A172 (cell line): ENCODE measurements at regions not wholly inside any gene's neighbourhood (a gene's known extent, or its start where the extent isn't known, plus 50 kb on each side); places are given as distances from the start of the nearest gene placed in this dataset.

Experiments
- DNase-seq: peaks from one replicate; pipeline ENCODE4 v3.0.0-alpha.2; 2015; ENCODE audit warnings: low spot score

- DNase-seq, result no peak
Observed at GRCh38 chr3:30206051-30206450, 400.4 kb upstream of the TGFBR2 start.

- peak; percentile 40 for DNase-seq
Observed at GRCh38 chr3:30221619-30222018, 384.8 kb upstream of the TGFBR2 start.

- DNase-seq, result no peak
Observed at GRCh38 chr3:30222441-30222840, 384.0 kb upstream of the TGFBR2 start.

GRCh38 chr3:30225021-30225420, 381.4 kb upstream of the TGFBR2 start:
- DNase-seq, result no peak

GRCh38 chr3:30226601-30227151, 379.7 kb upstream of the TGFBR2 start:
- no peak for DNase-seq

GRCh38 chr3:30227571-30228301, 378.7 kb upstream of the TGFBR2 start:
- peak; percentile 83 for DNase-seq

GRCh38 chr3:30228302-30228631, 378.1 kb upstream of the TGFBR2 start:
- DNase-seq, result no peak

GRCh38 chr3:30231277-30232141, 374.9 kb upstream of the TGFBR2 start:
- peak; percentile 33 for DNase-seq

GRCh38 chr3:30232142-30232541, 374.3 kb upstream of the TGFBR2 start:
- DNase-seq, result peak; percentile 68

- no peak for DNase-seq
Observed at GRCh38 chr3:30233913-30234646, 372.3 kb upstream of the TGFBR2 start.

- DNase-seq, result no peak
Observed at GRCh38 chr3:30236011-30236410, 370.4 kb upstream of the TGFBR2 start.

GRCh38 chr3:30241721-30242120, 364.7 kb upstream of the TGFBR2 start:
- DNase-seq, result no peak

- DNase-seq, result no peak
Observed at GRCh38 chr3:30245858-30246622, 360.4 kb upstream of the TGFBR2 start.

GRCh38 chr3:30248423-30248822, 358.0 kb upstream of the TGFBR2 start:
- no peak for DNase-seq

GRCh38 chr3:30252474-30252873, 353.9 kb upstream of the TGFBR2 start:
- DNase-seq, result no peak

- peak; percentile 32 for DNase-seq
Observed at GRCh38 chr3:30253832-30254231, 352.6 kb upstream of the TGFBR2 start.

GRCh38 chr3:30256474-30256873, 349.9 kb upstream of the TGFBR2 start:
- no peak for DNase-seq

- no peak for DNase-seq
Observed at GRCh38 chr3:30258426-30259392, 347.7 kb upstream of the TGFBR2 start.

- no peak for DNase-seq
Observed at GRCh38 chr3:30259730-30260129, 346.7 kb upstream of the TGFBR2 start.

- DNase-seq, result no peak
Observed at GRCh38 chr3:30260762-30261161, 345.6 kb upstream of the TGFBR2 start.
